ENCODE measurements at regions not wholly inside any gene's neighbourhood (a gene's known extent, or its start where the extent isn't known, plus 50 kb on each side); places are given as distances from the start of the nearest gene placed in this dataset.

- TF ChIP-seq CTCF (IDR thresholded peaks at IDR 0.05; ENCODE audit: low read depth, low read length), result no peak
- TF ChIP-seq EZH2phosphoT487 (IDR thresholded peaks at IDR 0.05; ENCODE audit: low read depth), result no peak
Observed at GRCh38 chr9:13684656-13685055, 405.2 kb upstream of the MPDZ start.

Data from OCI-LY3 (cell line).